Vagina (tissue), 2 donors: ENCODE measurements at regions not wholly inside any gene's neighbourhood (a gene's known extent, or its start where the extent isn't known, plus 50 kb on each side); places are given as distances from the start of the nearest gene placed in this dataset.

ENCODE experiments used
- DNase-seq, 2 donors: peaks; one replicate each; pipeline ENCODE4 v3.0.0-alpha.2; 2017; ENCODE audit errors: extremely low spot score in 2 of 2
- H3K27ac ChIP-seq: fragments of 200-600 bp; sonication (generic); one replicate; pipeline ENCODE4 v1.5.1; 2019
- H3K27me3 ChIP-seq: fragments of 200-600 bp; sonication (generic); one replicate; pipeline ENCODE4 v1.5.1; 2019
- H3K36me3 ChIP-seq, 2 donors: fragments of 200-600 bp; sonication (generic); one replicate each; pipeline ENCODE4 v1.5.1; 2017 to 2019
- H3K4me1 ChIP-seq: fragments of 200-600 bp; sonication (generic); one replicate; pipeline ENCODE4 v1.5.1; 2019
- H3K4me3 ChIP-seq, 2 donors: fragments of 200-600 bp; sonication (generic); 1 replicate in 1 of 2; 2 replicates in 1 of 2; pipeline ENCODE4 v1.5.1; 2016 to 2019
- H3K9me3 ChIP-seq: fragments of 200-600 bp; sonication (generic); one replicate; pipeline ENCODE4 v1.5.1; 2019
- CTCF ChIP-seq, 3 experiments: fragments of 450-650 bp in 2 of 3; fragments of 200-600 bp in 1 of 3; sonication (generic) in 1 of 3; IDR thresholded peaks; one replicate each; pipeline ENCODE4 v1.5.1; 2017 to 2019; ENCODE audit warnings: antibody characterized with exemption in 3 of 3, mild to moderate bottlenecking in 2 of 3, moderate library complexity in 2 of 3
- POLR2A ChIP-seq, 2 donors: fragments of 450-650 bp; IDR thresholded peaks; one replicate each; pipeline ENCODE4 v1.6.1; 2017; ENCODE audit warnings: antibody characterized with exemption in 2 of 2, mild to moderate bottlenecking in 2 of 2, moderate library complexity in 2 of 2
- POLR2AphosphoS5 ChIP-seq, 2 donors: sonication (generic); formaldehyde crosslinking; IDR thresholded peaks; one replicate each; pipeline ENCODE4 v1.9.0; 2017; ENCODE audit warnings: antibody characterized with exemption in 2 of 2, mild to moderate bottlenecking in 2 of 2, low read depth in 1 of 2; ENCODE audit not compliant: insufficient read depth in 1 of 2
- intact Hi-C: fragments of 100-400 bp; cut with DNase I; formaldehyde crosslinking; loops from one replicate; pipeline ENCODE4 v1.15.1; 2023

- H3K36me3 ChIP-seq, result no peaks in the 10 kb centered on the region
- no peak overlapping the region for H3K27ac ChIP-seq
- H3K4me1 ChIP-seq, result no peaks in the 10 kb centered on the region
- no peak overlapping the region for H3K4me3 ChIP-seq
- no peak for DNase-seq
- H3K27me3 ChIP-seq, result no peaks in the 10 kb centered on the region
- intact Hi-C loops, result no loop called here
- TF ChIP-seq POLR2AphosphoS5 (IDR thresholded peaks at IDR 0.05; ENCODE audit: insufficient read depth in 1 of 2, low read depth in 1 of 2) (no peak), POLR2A (IDR thresholded peaks at IDR 0.05) (no peak), CTCF (IDR thresholded peaks at IDR 0.05) (no peak)
- H3K9me3 ChIP-seq, result no peaks in the 10 kb centered on the region
Observed at GRCh38 chr2:149806651-149807050, 219.1 kb upstream of the MMADHC start.

DNA sequence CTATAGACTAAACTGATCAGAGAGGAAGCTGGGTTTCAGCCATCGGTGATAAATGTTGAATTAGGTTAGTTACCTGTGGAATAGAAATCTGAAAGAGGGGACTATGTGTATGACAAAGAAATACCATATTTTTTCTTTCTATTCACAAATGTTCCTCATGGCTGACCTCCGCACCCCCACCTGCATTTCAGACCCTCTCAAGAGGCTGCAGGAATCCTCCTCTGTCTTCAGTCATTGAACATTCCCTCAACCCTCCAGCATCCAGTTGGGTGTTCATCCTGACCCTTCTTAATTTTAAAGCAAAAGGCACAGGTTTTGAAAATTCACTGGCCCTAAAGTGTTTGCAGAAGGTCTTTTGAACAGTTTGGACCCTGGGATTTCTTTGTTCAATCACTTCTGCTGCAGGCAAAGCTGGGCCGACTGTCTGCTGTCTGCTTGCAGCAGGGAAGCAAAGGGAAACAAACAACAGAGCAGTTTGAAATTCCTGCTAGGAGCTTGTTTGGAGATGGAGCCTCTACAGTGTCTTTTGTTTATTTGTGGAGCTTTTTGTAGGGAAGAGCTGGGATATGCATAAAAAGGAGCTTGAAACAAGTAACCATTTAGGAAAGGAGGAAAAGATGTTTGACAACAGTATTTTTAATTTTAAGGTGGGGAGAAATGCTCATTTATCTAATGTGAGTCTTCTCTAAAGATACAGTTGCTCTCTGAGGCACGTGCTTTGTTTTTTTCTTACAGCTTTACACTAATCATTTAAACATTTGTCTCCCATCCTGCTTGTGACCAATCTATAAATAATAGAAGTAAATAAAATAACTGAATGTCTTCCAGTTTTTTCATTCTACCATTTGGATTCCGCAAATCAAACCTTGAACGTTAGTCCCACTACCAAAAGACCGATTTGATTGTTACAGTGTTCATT lies 213.3 kb upstream of the MMADHC start:
- H3K27me3 ChIP-seq, result no peaks in the 10 kb centered on the region

GRCh38 chr2:149799013-149799705 lies 211.6 kb upstream of the MMADHC start:
- Histone ChIP-seq H3K27ac (no peak overlapping the region), H3K9me3 (no peaks in the 10 kb centered on the region), H3K4me3 (no peak overlapping the region), H3K4me1 (no peaks in the 10 kb centered on the region), H3K36me3 (no peaks in the 10 kb centered on the region), H3K27me3 (no peaks in the 10 kb centered on the region)
- TF ChIP-seq POLR2AphosphoS5 (IDR thresholded peaks at IDR 0.05; ENCODE audit: insufficient read depth in 1 of 2, low read depth in 1 of 2) (no peak), CTCF (IDR thresholded peaks at IDR 0.05) (peak in 2 of 3 experiments; percentile 33 to 38), POLR2A (IDR thresholded peaks at IDR 0.05) (no peak)
- intact Hi-C loops, result no loop called here
- DNase-seq, result no peak

More for the DNA sequence above, 213.3 kb upstream of the MMADHC start:
- Histone ChIP-seq H3K9me3 (no peaks in the 10 kb centered on the region), H3K27ac (no peak overlapping the region), H3K4me3 (no peak overlapping the region), H3K36me3 (no peaks in the 10 kb centered on the region), H3K4me1 (no peaks in the 10 kb centered on the region)
- DNase-seq, result no peak
- no peak for TF ChIP-seq POLR2AphosphoS5 (IDR thresholded peaks at IDR 0.05; ENCODE audit: insufficient read depth in 1 of 2, low read depth in 1 of 2)
- no peak for TF ChIP-seq CTCF (IDR thresholded peaks at IDR 0.05)
- TF ChIP-seq POLR2A (IDR thresholded peaks at IDR 0.05), result no peak
- intact Hi-C loops, result no loop called here

DNA sequence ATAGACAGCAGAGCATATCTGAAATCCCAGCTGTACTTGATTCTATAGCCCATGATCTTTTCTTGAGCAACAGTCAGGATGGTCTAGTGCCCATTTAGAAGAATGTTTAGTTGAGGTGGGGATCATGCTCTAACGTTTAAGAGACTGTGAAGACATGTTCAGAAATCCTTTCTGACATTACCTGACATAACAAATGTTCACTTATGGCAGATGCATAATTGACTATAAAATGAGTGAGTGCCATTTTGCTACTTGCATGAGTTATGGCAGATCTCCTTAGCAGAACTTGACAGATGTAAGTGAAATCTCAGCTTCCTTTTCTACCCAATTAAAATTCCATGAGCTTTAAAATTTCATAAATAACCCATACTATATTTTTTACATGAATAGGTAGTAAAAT lies 209.5 kb upstream of the MMADHC start:
- no peak for DNase-seq
- H3K9me3 ChIP-seq, result no peaks in the 10 kb centered on the region
- no peaks in the 10 kb centered on the region for H3K27me3 ChIP-seq
- TF ChIP-seq POLR2AphosphoS5 (IDR thresholded peaks at IDR 0.05; ENCODE audit: insufficient read depth in 1 of 2, low read depth in 1 of 2), result no peak
- no peak for TF ChIP-seq CTCF (IDR thresholded peaks at IDR 0.05)
- TF ChIP-seq POLR2A (IDR thresholded peaks at IDR 0.05), result no peak
- no peaks in the 10 kb centered on the region for H3K36me3 ChIP-seq
- intact Hi-C loops, result no loop called here
- H3K4me1 ChIP-seq, result no peaks in the 10 kb centered on the region
- no peak overlapping the region for H3K4me3 ChIP-seq
- no peak overlapping the region for H3K27ac ChIP-seq
